ENCODE measurements at regions not wholly inside any gene's neighbourhood (a gene's known extent, or its start where the extent isn't known, plus 50 kb on each side); places are given as distances from the start of the nearest gene placed in this dataset.

GRCh38 chr2:125839945-125840344, 816.0 kb upstream of the GYPC start:
- intact Hi-C loops (cut with DNase I), result no loop called here
- TF ChIP-seq, protein P1, sequence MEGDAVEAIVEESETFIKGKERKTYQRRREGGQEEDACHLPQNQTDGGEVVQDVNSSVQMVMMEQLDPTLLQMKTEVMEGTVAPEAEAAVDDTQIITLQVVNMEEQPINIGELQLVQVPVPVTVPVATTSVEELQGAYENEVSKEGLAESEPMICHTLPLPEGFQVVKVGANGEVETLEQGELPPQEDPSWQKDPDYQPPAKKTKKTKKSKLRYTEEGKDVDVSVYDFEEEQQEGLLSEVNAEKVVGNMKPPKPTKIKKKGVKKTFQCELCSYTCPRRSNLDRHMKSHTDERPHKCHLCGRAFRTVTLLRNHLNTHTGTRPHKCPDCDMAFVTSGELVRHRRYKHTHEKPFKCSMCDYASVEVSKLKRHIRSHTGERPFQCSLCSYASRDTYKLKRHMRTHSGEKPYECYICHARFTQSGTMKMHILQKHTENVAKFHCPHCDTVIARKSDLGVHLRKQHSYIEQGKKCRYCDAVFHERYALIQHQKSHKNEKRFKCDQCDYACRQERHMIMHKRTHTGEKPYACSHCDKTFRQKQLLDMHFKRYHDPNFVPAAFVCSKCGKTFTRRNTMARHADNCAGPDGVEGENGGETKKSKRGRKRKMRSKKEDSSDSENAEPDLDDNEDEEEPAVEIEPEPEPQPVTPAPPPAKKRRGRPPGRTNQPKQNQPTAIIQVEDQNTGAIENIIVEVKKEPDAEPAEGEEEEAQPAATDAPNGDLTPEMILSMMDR (IDR thresholded peaks at IDR 0.05), result no peak
- TF ChIP-seq EP300 (IDR thresholded peaks at IDR 0.05), result no peak
- TF ChIP-seq POLR2A (IDR thresholded peaks at IDR 0.05), result no peak
- no peak overlapping the region for H3K4me3 ChIP-seq

DNA sequence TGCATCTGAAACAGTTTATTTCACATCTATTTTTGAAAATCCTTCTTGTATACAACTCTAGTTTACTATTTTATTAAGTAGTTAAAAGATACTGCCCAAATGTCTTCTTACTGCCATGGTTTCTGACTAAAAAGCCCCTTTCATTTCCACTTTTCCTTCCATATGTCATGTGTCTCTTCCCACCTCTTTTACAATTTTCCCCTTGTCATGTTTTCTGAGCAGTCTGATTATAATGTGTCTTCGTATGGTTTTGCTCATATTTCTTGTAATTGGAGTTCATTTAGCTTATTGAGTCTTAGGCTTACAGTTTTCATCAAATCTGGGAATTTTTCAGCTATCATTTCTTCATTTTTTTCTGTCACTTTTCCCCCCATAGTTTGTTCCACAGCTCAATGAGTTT, 813.9 kb upstream of the GYPC start:
- WGBS, 3 donors, result 39 to 59% (median 53%) methylated on average over 1 of the region's 1 CpG
- Histone ChIP-seq H3K9me3 (no peaks in the 10 kb centered on the region), H3K4me3 (no peak overlapping the region), H3K27ac (no peak overlapping the region), H3K36me3 (no peaks in the 10 kb centered on the region), H3K27me3 (no peaks in the 10 kb centered on the region), H3K4me1 (ENCODE audit: insufficient read depth) (no peaks in the 10 kb centered on the region)
- no peak for TF ChIP-seq POLR2A (IDR thresholded peaks at IDR 0.05)
- DNase-seq, result no peak
- intact Hi-C loops (cut with DNase I), result no loop called here

More at GRCh38 chr2:125839945-125840344, 816.0 kb upstream of the GYPC start:
- H3K4me1 ChIP-seq (ENCODE audit: insufficient read depth), result no peaks in the 10 kb centered on the region
- DNase-seq, result no peak
- H3K9me3 ChIP-seq, result no peaks in the 10 kb centered on the region
- no peaks in the 10 kb centered on the region for H3K36me3 ChIP-seq
- H3K27me3 ChIP-seq, result no peaks in the 10 kb centered on the region
- H3K27ac ChIP-seq, result no peak overlapping the region

- H3K27ac ChIP-seq, result no peak overlapping the region
- DNase-seq, result no peak
- intact Hi-C loops (cut with DNase I), result no loop called here
- H3K9me3 ChIP-seq, result no peaks in the 10 kb centered on the region
- no peak overlapping the region for H3K4me3 ChIP-seq
- TF ChIP-seq EP300 (IDR thresholded peaks at IDR 0.05) (no peak), POLR2A (IDR thresholded peaks at IDR 0.05) (no peak)
- TF ChIP-seq, protein P1 (IDR thresholded peaks at IDR 0.05), result no peak
- no peaks in the 10 kb centered on the region for H3K4me1 ChIP-seq (ENCODE audit: insufficient read depth)
- H3K27me3 ChIP-seq, result no peaks in the 10 kb centered on the region
- H3K36me3 ChIP-seq, result no peaks in the 10 kb centered on the region
Measured at GRCh38 chr2:125850541-125850940, 805.4 kb upstream of the GYPC start.

- WGBS, 3 donors, result 80 to 88% (median 86%) methylated on average over 1 of the region's 1 CpG
- Histone ChIP-seq H3K27ac (no peak overlapping the region), H3K9me3 (no peaks in the 10 kb centered on the region), H3K36me3 (no peaks in the 10 kb centered on the region), H3K4me1 (ENCODE audit: insufficient read depth) (no peaks in the 10 kb centered on the region), H3K27me3 (no peaks in the 10 kb centered on the region), H3K4me3 (no peak overlapping the region)
- intact Hi-C loops (cut with DNase I), result no loop called here
- no peak for DNase-seq
- TF ChIP-seq EP300 (IDR thresholded peaks at IDR 0.05) (no peak), POLR2A (IDR thresholded peaks at IDR 0.05) (no peak)
- TF ChIP-seq, protein P1 (IDR thresholded peaks at IDR 0.05), result no peak
Measured at GRCh38 chr2:125852364-125852763, 803.6 kb upstream of the GYPC start.

GRCh38 chr2:125853626-125854025, 802.3 kb upstream of the GYPC start:
- intact Hi-C loops (cut with DNase I), result no loop called here
- no peaks in the 10 kb centered on the region for H3K4me1 ChIP-seq (ENCODE audit: insufficient read depth)
- no peak for DNase-seq
- no peak for TF ChIP-seq EP300 (IDR thresholded peaks at IDR 0.05)
- TF ChIP-seq, protein P1 (IDR thresholded peaks at IDR 0.05), result no peak
- TF ChIP-seq POLR2A (IDR thresholded peaks at IDR 0.05), result no peak
- no peak overlapping the region for H3K27ac ChIP-seq
- H3K4me3 ChIP-seq, result no peak overlapping the region
- H3K27me3 ChIP-seq, result no peaks in the 10 kb centered on the region
- no peaks in the 10 kb centered on the region for H3K36me3 ChIP-seq
- no peaks in the 10 kb centered on the region for H3K9me3 ChIP-seq
- 10 to 19% (median 15%) methylated on average over 4 of the region's 4 CpGs for WGBS, 3 donors
